ENCODE measurements at regions not wholly inside any gene's neighbourhood (a gene's known extent, or its start where the extent isn't known, plus 50 kb on each side); places are given as distances from the start of the nearest gene placed in this dataset.

DNA sequence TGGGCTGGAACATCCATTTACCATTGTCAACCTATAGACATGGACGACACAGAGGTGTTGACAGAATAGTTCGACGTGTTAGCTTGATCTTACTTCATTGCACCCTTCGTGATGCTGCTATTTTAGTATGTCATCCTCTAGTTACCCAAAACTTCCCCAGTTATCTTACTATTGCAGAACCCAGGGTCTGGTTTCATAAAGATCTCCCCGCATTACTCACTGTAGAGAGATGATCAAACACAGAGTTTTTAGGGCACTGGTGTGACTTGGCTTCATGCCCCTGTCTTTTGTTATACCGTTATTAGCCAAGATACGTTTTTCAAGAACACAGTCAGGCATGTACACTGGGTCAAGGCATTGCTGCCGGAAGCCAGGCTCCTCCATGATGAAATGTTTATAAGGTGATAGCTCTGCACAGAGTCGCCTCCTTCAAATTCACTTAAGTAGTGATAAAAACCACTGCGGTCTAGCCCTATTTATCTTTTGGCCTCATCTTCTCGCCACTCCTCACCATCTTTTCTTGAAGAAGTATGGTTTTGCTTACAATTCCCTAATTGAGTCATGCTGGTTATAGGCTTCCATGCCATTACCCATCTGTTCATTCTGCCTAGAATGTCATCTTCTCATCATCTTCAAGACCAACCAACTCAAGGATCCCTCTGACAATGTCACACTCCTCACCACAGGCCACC, 1127.9 kb downstream of the VRK1 start:
- no peak for TF ChIP-seq MXI1 (IDR thresholded peaks at IDR 0.05; ENCODE audit: low read depth, low read length)
- no peak for TF ChIP-seq RFX5 (IDR thresholded peaks at IDR 0.05; ENCODE audit: low read length)
- no peak for TF ChIP-seq RXRA (IDR thresholded peaks at IDR 0.05; ENCODE audit: borderline replicate concordance, low read depth)
- no peak for TF ChIP-seq NFIC (IDR thresholded peaks at IDR 0.05; ENCODE audit: borderline replicate concordance)
- TF ChIP-seq, protein P1, sequence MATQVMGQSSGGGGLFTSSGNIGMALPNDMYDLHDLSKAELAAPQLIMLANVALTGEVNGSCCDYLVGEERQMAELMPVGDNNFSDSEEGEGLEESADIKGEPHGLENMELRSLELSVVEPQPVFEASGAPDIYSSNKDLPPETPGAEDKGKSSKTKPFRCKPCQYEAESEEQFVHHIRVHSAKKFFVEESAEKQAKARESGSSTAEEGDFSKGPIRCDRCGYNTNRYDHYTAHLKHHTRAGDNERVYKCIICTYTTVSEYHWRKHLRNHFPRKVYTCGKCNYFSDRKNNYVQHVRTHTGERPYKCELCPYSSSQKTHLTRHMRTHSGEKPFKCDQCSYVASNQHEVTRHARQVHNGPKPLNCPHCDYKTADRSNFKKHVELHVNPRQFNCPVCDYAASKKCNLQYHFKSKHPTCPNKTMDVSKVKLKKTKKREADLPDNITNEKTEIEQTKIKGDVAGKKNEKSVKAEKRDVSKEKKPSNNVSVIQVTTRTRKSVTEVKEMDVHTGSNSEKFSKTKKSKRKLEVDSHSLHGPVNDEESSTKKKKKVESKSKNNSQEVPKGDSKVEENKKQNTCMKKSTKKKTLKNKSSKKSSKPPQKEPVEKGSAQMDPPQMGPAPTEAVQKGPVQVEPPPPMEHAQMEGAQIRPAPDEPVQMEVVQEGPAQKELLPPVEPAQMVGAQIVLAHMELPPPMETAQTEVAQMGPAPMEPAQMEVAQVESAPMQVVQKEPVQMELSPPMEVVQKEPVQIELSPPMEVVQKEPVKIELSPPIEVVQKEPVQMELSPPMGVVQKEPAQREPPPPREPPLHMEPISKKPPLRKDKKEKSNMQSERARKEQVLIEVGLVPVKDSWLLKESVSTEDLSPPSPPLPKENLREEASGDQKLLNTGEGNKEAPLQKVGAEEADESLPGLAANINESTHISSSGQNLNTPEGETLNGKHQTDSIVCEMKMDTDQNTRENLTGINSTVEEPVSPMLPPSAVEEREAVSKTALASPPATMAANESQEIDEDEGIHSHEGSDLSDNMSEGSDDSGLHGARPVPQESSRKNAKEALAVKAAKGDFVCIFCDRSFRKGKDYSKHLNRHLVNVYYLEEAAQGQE (IDR thresholded peaks at IDR 0.05; ENCODE audit: low read depth, low read length) = no peak
- TF ChIP-seq YY1 (IDR thresholded peaks at IDR 0.05; ENCODE audit: low read depth) = no peak
- TF ChIP-seq CTCF (IDR thresholded peaks at IDR 0.05) = no peak
- TF ChIP-seq FOSL2 (IDR thresholded peaks at IDR 0.05; ENCODE audit: borderline replicate concordance, low read depth) = no peak
- no peak for TF ChIP-seq JUND (IDR thresholded peaks at IDR 0.05)
- no peak for TF ChIP-seq GABPA (IDR thresholded peaks at IDR 0.05; ENCODE audit: low read depth)
- TF ChIP-seq FOXM1 (IDR thresholded peaks at IDR 0.05; ENCODE audit: low read depth) = no peak
- TF ChIP-seq SMC3 (IDR thresholded peaks at IDR 0.05; ENCODE audit: low read depth, low read length) = no peak
- no peak for TF ChIP-seq MEF2A (IDR thresholded peaks at IDR 0.05; ENCODE audit: borderline replicate concordance, low read depth)
- no peak for TF ChIP-seq ELF1 (IDR thresholded peaks at IDR 0.05)
- TF ChIP-seq TAF1 (IDR thresholded peaks at IDR 0.05; ENCODE audit: borderline replicate concordance, low read depth, low read length) = no peak
- H3K79me2 ChIP-seq (ENCODE audit: insufficient read depth) = no peaks in the 10 kb centered on the region
- no peak overlapping the region for H3K9ac ChIP-seq
- no peaks in the 10 kb centered on the region for H3K9me3 ChIP-seq
- no peaks in the 10 kb centered on the region for H3K4me1 ChIP-seq (ENCODE audit: control insufficient read depth in 1 of 2, insufficient read depth in 2 of 2, low read depth in 1 of 2, low read length in 1 of 2)
- no peak overlapping the region for H3K4me3 ChIP-seq (ENCODE audit: low read depth in 2 of 2, low read length in 1 of 2)
- H2AFZ ChIP-seq (ENCODE audit: low read depth) = no peak overlapping the region
- no peak for DNase-seq
- no peaks in the 10 kb centered on the region for H3F3A ChIP-seq (replicated peaks; ENCODE audit: insufficient read depth)
- H3K4me2 ChIP-seq = no peak overlapping the region
- WGBS (ENCODE audit: low lambda C conversion rate) = 23% methylated on average over 11 of the region's 11 CpGs
- POLR2A ChIA-PET = no interaction called here
- H3K27ac ChIP-seq (ENCODE audit: low read depth in 2 of 2, low read length in 1 of 2) = no peak overlapping the region
- H3K27me3 ChIP-seq (ENCODE audit: insufficient read depth) = no peaks in the 10 kb centered on the region
- no peaks in the 10 kb centered on the region for H4K20me1 ChIP-seq (ENCODE audit: insufficient read depth)
- CTCF ChIA-PET = no interaction called here
- no peaks in the 10 kb centered on the region for H3K9me2 ChIP-seq
- no peaks in the 10 kb centered on the region for H3K36me3 ChIP-seq (replicated peaks in 1 of 2; ENCODE audit: control insufficient read depth in 1 of 2, insufficient read depth in 2 of 2, low read length in 1 of 2)

Measured in SK-N-SH (cell line).